GM13977 (cell line): ENCODE measurements at regions not wholly inside any gene's neighbourhood (a gene's known extent, or its start where the extent isn't known, plus 50 kb on each side); places are given as distances from the start of the nearest gene placed in this dataset.

Experiments used
- DNase-seq: peaks from one replicate; pipeline ENCODE4 v3.0.0; 2012; ENCODE audit warnings: low spot score
- CTCF ChIP-seq: IDR thresholded peaks from 2 replicates; pipeline ENCODE4 v1.5.1; 2012; ENCODE audit warnings: mild to moderate bottlenecking, control low read depth; ENCODE audit not compliant: insufficient read depth; ENCODE audit errors: extremely low read depth, missing control alignments
- in situ Hi-C: fragments of 300-500 bp; cut with MboI; formaldehyde crosslinking; loops from one replicate; pipeline ENCODE4 v1.12.0; 2022; ENCODE audit warnings: low sequenced_read_pairs, low pct_unique_long_range_greater_than_20kb, mixed read lengths, inconsistent platforms; ENCODE audit not compliant: unreplicated experiment

- DNase-seq, result no peak
- TF ChIP-seq CTCF, result no peak
- in situ Hi-C loops, result no loop called here
These were observed 105.4 kb upstream of the PLET1 start for GRCh38 chr11:112366012-112366411.

DNA sequence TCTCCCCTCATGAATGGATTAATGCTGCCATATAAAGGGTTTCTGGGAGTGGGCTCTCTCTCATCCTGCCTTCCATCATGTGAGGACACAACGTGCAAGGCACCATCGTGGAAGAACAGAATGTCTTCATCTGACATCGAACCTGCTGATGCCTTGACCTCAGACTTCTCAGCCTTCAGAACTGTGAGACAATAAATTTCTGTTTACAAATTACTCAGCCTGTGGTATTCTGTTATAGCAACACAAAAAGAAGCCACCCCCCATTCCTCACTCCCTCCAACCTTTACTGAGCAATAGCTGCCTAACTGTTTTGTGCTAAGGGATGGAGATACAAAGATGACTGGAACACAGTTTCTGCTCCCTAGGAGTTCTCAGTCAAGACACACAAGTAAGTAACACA, 106.1 kb upstream of the PLET1 start:
- in situ Hi-C loops, result no loop called here
- TF ChIP-seq CTCF, result no peak
- no peak for DNase-seq

GRCh38 chr11:112367461-112367860, 106.8 kb upstream of the PLET1 start:
- DNase-seq, result no peak
- TF ChIP-seq CTCF, result no peak
- in situ Hi-C loops, result no loop called here

GRCh38 chr11:112367895-112368294, 107.2 kb upstream of the PLET1 start:
- DNase-seq, result no peak
- in situ Hi-C loops, result no loop called here
- TF ChIP-seq CTCF, result no peak

- in situ Hi-C loops, result no loop called here
- TF ChIP-seq CTCF, result no peak
- DNase-seq, result no peak
These were observed 107.7 kb upstream of the PLET1 start for GRCh38 chr11:112368381-112368780.

DNA sequence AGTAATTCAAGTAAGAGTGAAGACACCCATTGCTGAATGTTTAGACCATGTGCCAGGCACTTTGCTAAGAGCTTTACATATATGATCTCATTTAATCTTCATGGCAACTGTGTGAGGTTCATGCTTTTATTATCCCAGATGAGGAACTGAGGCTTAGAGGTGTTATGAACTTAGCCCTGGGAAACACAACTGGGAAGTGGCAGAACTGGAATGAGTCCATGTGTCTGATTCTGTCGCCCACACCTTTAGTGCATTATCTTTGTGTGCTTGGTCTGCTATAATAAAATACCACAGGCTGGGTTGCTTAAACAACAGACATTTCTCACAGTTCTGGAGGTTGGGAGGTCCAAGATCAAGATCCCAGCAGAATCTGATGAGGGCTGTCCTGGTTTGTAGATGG, 108.7 kb upstream of the PLET1 start:
- no peak for TF ChIP-seq CTCF
- DNase-seq, result no peak
- in situ Hi-C loops, result no loop called here

GRCh38 chr11:112369916-112370315, 109.3 kb upstream of the PLET1 start:
- TF ChIP-seq CTCF, result no peak
- in situ Hi-C loops, result no loop called here

More at GRCh38 chr11:112369916-112370315, 109.3 kb upstream of the PLET1 start:
- DNase-seq, result no peak
